ENCODE measurements at regions not wholly inside any gene's neighbourhood (a gene's known extent, or its start where the extent isn't known, plus 50 kb on each side); places are given as distances from the start of the nearest gene placed in this dataset.

- peaks cover 43% of the 10 kb centered on the region for H3K9me3 Mint-ChIP-seq (ENCODE audit: low read depth)
- peak; percentile 87 for DNase-seq (ENCODE audit: low spot score)
- H3K36me3 Mint-ChIP-seq (ENCODE audit: low read depth) = peaks cover 3% of the 10 kb centered on the region
- no peak overlapping the region for H3K27ac Mint-ChIP-seq (ENCODE audit: unreplicated experiment)
- no peaks in the 10 kb centered on the region for H3K4me1 Mint-ChIP-seq (ENCODE audit: low read depth)
- no peaks in the 10 kb centered on the region for H3K27me3 Mint-ChIP-seq (ENCODE audit: low read depth)
- no peak overlapping the region for H3K4me3 Mint-ChIP-seq (ENCODE audit: unreplicated experiment)
- no peak for TF ChIP-seq CTCF (IDR thresholded peaks at IDR 0.05)
Measured at GRCh38 chr20:29740951-29741593, 1516.4 kb upstream of the DEFB115 start.

- Mint-ChIP-seq H3K27me3 (ENCODE audit: low read depth) (no peaks in the 10 kb centered on the region), H3K4me3 (ENCODE audit: unreplicated experiment) (no peak overlapping the region)
- TF ChIP-seq CTCF (IDR thresholded peaks at IDR 0.05) = no peak
Measured at GRCh38 chr20:29741594-29741893, 1515.9 kb upstream of the DEFB115 start.

GRCh38 chr20:29741894-29742698 lies 1515.4 kb upstream of the DEFB115 start:
- H3K4me1 Mint-ChIP-seq (ENCODE audit: low read depth) = no peaks in the 10 kb centered on the region
- H3K27ac Mint-ChIP-seq (ENCODE audit: unreplicated experiment) = no peak overlapping the region
- H3K27me3 Mint-ChIP-seq (ENCODE audit: low read depth) = no peaks in the 10 kb centered on the region
- H3K4me3 Mint-ChIP-seq (ENCODE audit: unreplicated experiment) = no peak overlapping the region
- peaks cover 46% of the 10 kb centered on the region for H3K9me3 Mint-ChIP-seq (ENCODE audit: low read depth)
- no peak for DNase-seq (ENCODE audit: low spot score)
- H3K36me3 Mint-ChIP-seq (ENCODE audit: low read depth) = peaks cover 3% of the 10 kb centered on the region
- TF ChIP-seq CTCF (IDR thresholded peaks at IDR 0.05) = no peak

More at GRCh38 chr20:29741594-29741893, 1515.9 kb upstream of the DEFB115 start:
- DNase-seq (ENCODE audit: low spot score) = peak; percentile 93
- peaks cover 45% of the 10 kb centered on the region for H3K9me3 Mint-ChIP-seq (ENCODE audit: low read depth)
- H3K4me1 Mint-ChIP-seq (ENCODE audit: low read depth) = no peaks in the 10 kb centered on the region
- peaks cover 3% of the 10 kb centered on the region for H3K36me3 Mint-ChIP-seq (ENCODE audit: low read depth)
- no peak overlapping the region for H3K27ac Mint-ChIP-seq (ENCODE audit: unreplicated experiment)

- no peaks in the 10 kb centered on the region for H3K27me3 Mint-ChIP-seq (ENCODE audit: low read depth)
- no peak for TF ChIP-seq CTCF (IDR thresholded peaks at IDR 0.05)
- H3K4me3 Mint-ChIP-seq (ENCODE audit: unreplicated experiment) = no peak overlapping the region
- H3K4me1 Mint-ChIP-seq (ENCODE audit: low read depth) = no peaks in the 10 kb centered on the region
- no peak overlapping the region for H3K27ac Mint-ChIP-seq (ENCODE audit: unreplicated experiment)
- H3K36me3 Mint-ChIP-seq (ENCODE audit: low read depth) = peaks cover 1% of the 10 kb centered on the region
- peak; percentile 92 for DNase-seq (ENCODE audit: low spot score)
- peaks cover 45% of the 10 kb centered on the region for H3K9me3 Mint-ChIP-seq (ENCODE audit: low read depth)
Measured at GRCh38 chr20:29742699-29743100, 1514.8 kb upstream of the DEFB115 start.

- Mint-ChIP-seq H3K27ac (ENCODE audit: unreplicated experiment) (no peak overlapping the region), H3K27me3 (ENCODE audit: low read depth) (no peaks in the 10 kb centered on the region), H3K4me3 (ENCODE audit: unreplicated experiment) (no peak overlapping the region), H3K9me3 (ENCODE audit: low read depth) (peaks cover 45% of the 10 kb centered on the region), H3K4me1 (ENCODE audit: low read depth) (no peaks in the 10 kb centered on the region), H3K36me3 (ENCODE audit: low read depth) (no peaks in the 10 kb centered on the region)
- peak; percentile 92 for DNase-seq (ENCODE audit: low spot score)
- no peak for TF ChIP-seq CTCF (IDR thresholded peaks at IDR 0.05)
Measured at GRCh38 chr20:29743101-29743931, 1514.1 kb upstream of the DEFB115 start.

Data from chondrocyte (in vitro differentiated cells).